ENCODE measurements at regions not wholly inside any gene's neighbourhood (a gene's known extent, or its start where the extent isn't known, plus 50 kb on each side); places are given as distances from the start of the nearest gene placed in this dataset.

- DNase-seq (ENCODE audit: low spot score) = no peak
Observed at GRCh38 chr1:87682565-87682964, 353.9 kb downstream of the LMO4 start.

- no peak for DNase-seq (ENCODE audit: low spot score)
Observed at GRCh38 chr1:87683196-87683956, 354.7 kb downstream of the LMO4 start.

GRCh38 chr1:87684194-87684593 is 355.5 kb downstream of the LMO4 start:
- DNase-seq (ENCODE audit: low spot score) = no peak

- no peak for DNase-seq (ENCODE audit: low spot score)
Observed at GRCh38 chr1:87684713-87685205, 356.1 kb downstream of the LMO4 start.

GRCh38 chr1:87685311-87686135 is 356.8 kb downstream of the LMO4 start:
- DNase-seq (ENCODE audit: low spot score) = no peak

GRCh38 chr1:87686136-87686495 is 357.4 kb downstream of the LMO4 start:
- DNase-seq (ENCODE audit: low spot score) = no peak

- no peak for DNase-seq (ENCODE audit: low spot score)
Observed at GRCh38 chr1:87686671-87687070, 358.0 kb downstream of the LMO4 start.

GRCh38 chr1:87688136-87688535 is 359.5 kb downstream of the LMO4 start:
- no peak for DNase-seq (ENCODE audit: low spot score)

- no peak for DNase-seq (ENCODE audit: low spot score)
Observed at GRCh38 chr1:87689487-87689886, 360.8 kb downstream of the LMO4 start.

- no peak for DNase-seq (ENCODE audit: low spot score)
Observed at GRCh38 chr1:87696483-87696882, 367.8 kb downstream of the LMO4 start.

GRCh38 chr1:87702455-87702854 is 373.8 kb downstream of the LMO4 start:
- DNase-seq (ENCODE audit: low spot score) = no peak

- DNase-seq (ENCODE audit: low spot score) = no peak
Observed at GRCh38 chr1:87705233-87705632, 376.6 kb downstream of the LMO4 start.

GRCh38 chr1:87706203-87706602 is 377.5 kb downstream of the LMO4 start:
- DNase-seq (ENCODE audit: low spot score) = peak; percentile 67

GRCh38 chr1:87706779-87707228 is 378.1 kb downstream of the LMO4 start:
- no peak for DNase-seq (ENCODE audit: low spot score)

- no peak for DNase-seq (ENCODE audit: low spot score)
Observed at GRCh38 chr1:87707411-87707810, 378.7 kb downstream of the LMO4 start.

- no peak for DNase-seq (ENCODE audit: low spot score)
Observed at GRCh38 chr1:87712261-87713010, 383.8 kb downstream of the LMO4 start.

GRCh38 chr1:87714278-87714677 is 385.6 kb downstream of the LMO4 start:
- DNase-seq (ENCODE audit: low spot score) = no peak

GRCh38 chr1:87715052-87715451 is 386.4 kb downstream of the LMO4 start:
- no peak for DNase-seq (ENCODE audit: low spot score)

- DNase-seq (ENCODE audit: low spot score) = no peak
Observed at GRCh38 chr1:87715471-87715870, 386.8 kb downstream of the LMO4 start.

- no peak for DNase-seq (ENCODE audit: low spot score)
Observed at GRCh38 chr1:87717157-87717670, 388.5 kb downstream of the LMO4 start.

- no peak for DNase-seq (ENCODE audit: low spot score)
Observed at GRCh38 chr1:87718241-87718950, 389.7 kb downstream of the LMO4 start.

- no peak for DNase-seq (ENCODE audit: low spot score)
Observed at GRCh38 chr1:87719658-87720057, 391.0 kb downstream of the LMO4 start.

Measured in GM03348 (cell line).